ENCODE measurements at regions not wholly inside any gene's neighbourhood (a gene's known extent, or its start where the extent isn't known, plus 50 kb on each side); places are given as distances from the start of the nearest gene placed in this dataset.

DNA sequence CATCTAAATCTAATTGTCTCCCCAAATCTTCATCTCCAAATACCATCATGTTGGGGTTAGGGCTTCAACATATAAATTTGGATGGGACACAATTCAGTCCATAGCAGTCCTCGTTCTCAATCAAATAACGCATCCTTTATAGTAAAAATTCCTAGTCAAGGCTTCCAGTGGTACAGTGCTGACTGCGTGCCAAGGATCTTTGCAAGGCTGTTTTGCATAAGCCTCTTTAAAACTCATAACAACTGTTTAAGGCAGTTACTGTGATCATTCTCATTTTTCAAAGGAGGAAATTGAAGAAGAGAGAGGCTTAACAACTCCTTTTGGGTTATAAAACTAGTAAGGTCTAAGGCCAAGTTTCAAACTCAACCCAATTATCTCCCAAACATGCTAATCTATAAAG is 666.9 kb downstream of the NYAP2 start:
- H3K27me3 ChIP-seq: no peaks in the 10 kb centered on the region
- ATAC-seq: no peak
- no peak overlapping the region for H3K27ac ChIP-seq
- H3K9me3 ChIP-seq: no peaks in the 10 kb centered on the region
- TF ChIP-seq, protein P1, sequence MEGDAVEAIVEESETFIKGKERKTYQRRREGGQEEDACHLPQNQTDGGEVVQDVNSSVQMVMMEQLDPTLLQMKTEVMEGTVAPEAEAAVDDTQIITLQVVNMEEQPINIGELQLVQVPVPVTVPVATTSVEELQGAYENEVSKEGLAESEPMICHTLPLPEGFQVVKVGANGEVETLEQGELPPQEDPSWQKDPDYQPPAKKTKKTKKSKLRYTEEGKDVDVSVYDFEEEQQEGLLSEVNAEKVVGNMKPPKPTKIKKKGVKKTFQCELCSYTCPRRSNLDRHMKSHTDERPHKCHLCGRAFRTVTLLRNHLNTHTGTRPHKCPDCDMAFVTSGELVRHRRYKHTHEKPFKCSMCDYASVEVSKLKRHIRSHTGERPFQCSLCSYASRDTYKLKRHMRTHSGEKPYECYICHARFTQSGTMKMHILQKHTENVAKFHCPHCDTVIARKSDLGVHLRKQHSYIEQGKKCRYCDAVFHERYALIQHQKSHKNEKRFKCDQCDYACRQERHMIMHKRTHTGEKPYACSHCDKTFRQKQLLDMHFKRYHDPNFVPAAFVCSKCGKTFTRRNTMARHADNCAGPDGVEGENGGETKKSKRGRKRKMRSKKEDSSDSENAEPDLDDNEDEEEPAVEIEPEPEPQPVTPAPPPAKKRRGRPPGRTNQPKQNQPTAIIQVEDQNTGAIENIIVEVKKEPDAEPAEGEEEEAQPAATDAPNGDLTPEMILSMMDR (IDR thresholded peaks at IDR 0.05): no peak
- TF ChIP-seq POLR2A (IDR thresholded peaks at IDR 0.05): no peak
- no peaks in the 10 kb centered on the region for H3K36me3 ChIP-seq
- DNase-seq: no peak
- WGBS (ENCODE audit: insufficient coverage, low coverage, low lambda C conversion rate, missing lambda C conversion rate): 94% methylated on average over 3 of the region's 3 CpGs
- H3K4me3 ChIP-seq: no peak overlapping the region
- no peaks in the 10 kb centered on the region for H3K4me1 ChIP-seq
- intact Hi-C loops (cut with DNase I): no loop called here

DNA sequence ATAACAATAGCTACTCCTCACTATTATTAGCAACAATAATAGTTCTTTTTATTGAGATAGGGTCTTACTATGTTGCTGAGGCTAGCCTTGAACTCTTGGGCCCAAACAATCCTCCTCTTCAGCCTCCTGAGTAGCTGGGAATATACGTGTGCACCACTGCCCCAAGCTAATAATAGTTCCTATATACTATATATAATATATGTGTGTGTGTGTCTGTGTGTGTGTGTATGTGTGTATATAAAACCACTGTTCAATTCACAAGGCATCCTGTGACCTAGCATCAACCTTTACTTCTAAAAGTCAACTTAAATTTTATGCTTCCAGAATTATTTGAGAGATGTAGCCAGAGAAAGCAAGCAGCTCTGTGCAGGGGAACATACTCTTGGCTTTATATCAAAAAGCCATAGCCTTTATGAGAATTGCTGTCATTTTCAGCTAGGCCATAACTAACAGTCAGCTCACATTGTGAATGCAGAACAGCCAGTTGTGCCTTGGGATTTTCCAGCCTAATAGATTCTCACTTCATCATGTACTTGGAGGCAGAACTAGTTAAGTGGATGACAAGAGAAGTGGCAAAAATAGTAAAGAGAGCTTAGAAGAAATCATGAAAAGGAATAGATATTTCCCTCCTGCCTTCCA is 665.5 kb downstream of the NYAP2 start:
- Histone ChIP-seq H3K27me3 (no peaks in the 10 kb centered on the region), H3K4me3 (no peak overlapping the region), H3K4me1 (no peaks in the 10 kb centered on the region), H3K27ac (no peak overlapping the region), H3K36me3 (no peaks in the 10 kb centered on the region), H3K9me3 (no peaks in the 10 kb centered on the region)
- 73% methylated on average over 1 of the region's 1 CpG for WGBS (ENCODE audit: insufficient coverage, low coverage, low lambda C conversion rate, missing lambda C conversion rate)
- ATAC-seq: no peak
- intact Hi-C loops (cut with DNase I): no loop called here
- no peak for TF ChIP-seq POLR2A (IDR thresholded peaks at IDR 0.05)
- TF ChIP-seq, protein P1 (IDR thresholded peaks at IDR 0.05): no peak
- no peak for DNase-seq

DNA sequence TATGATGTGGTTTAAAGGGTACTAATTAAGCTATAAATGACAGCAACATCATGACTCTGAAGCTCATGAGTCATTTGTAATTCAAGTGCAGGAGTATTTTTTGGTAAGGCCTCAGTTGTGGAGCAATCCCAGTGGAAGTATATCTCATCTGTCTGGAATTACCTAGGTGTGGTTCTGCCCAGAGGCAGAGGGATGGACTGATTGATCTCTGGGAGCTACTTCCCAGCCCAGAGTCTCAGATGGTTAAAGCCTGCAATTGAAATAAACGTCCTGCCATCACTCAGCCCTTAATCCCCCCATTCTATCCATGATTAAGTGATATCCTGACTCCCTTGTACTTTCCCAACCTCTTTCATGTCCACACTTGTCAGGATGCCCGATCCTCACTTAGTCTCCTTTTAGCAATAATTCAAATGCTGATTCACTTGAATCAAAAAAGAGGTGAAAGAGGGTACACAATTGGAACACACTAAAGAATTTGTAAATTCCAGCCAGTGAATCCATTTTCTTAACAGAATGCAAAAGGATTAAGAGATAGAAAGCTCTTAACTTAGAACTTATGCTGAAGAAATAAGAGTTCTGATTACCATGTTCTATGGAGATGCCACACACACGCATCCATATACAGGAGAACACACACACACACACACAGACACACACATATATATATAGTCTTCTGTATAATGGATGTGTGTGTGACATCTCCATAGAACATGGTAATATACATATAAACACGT is 664.4 kb downstream of the NYAP2 start:
- no peak for ATAC-seq
- intact Hi-C loops (cut with DNase I): no loop called here
- no peaks in the 10 kb centered on the region for H3K9me3 ChIP-seq
- DNase-seq: no peak
- no peaks in the 10 kb centered on the region for H3K4me1 ChIP-seq
- no peaks in the 10 kb centered on the region for H3K27me3 ChIP-seq
- H3K4me3 ChIP-seq: no peak overlapping the region
- H3K27ac ChIP-seq: no peak overlapping the region
- H3K36me3 ChIP-seq: no peaks in the 10 kb centered on the region
- 70% methylated on average over 4 of the region's 4 CpGs for WGBS (ENCODE audit: insufficient coverage, low coverage, low lambda C conversion rate, missing lambda C conversion rate)
- TF ChIP-seq, protein P1 (IDR thresholded peaks at IDR 0.05): no peak
- no peak for TF ChIP-seq POLR2A (IDR thresholded peaks at IDR 0.05)

DNA sequence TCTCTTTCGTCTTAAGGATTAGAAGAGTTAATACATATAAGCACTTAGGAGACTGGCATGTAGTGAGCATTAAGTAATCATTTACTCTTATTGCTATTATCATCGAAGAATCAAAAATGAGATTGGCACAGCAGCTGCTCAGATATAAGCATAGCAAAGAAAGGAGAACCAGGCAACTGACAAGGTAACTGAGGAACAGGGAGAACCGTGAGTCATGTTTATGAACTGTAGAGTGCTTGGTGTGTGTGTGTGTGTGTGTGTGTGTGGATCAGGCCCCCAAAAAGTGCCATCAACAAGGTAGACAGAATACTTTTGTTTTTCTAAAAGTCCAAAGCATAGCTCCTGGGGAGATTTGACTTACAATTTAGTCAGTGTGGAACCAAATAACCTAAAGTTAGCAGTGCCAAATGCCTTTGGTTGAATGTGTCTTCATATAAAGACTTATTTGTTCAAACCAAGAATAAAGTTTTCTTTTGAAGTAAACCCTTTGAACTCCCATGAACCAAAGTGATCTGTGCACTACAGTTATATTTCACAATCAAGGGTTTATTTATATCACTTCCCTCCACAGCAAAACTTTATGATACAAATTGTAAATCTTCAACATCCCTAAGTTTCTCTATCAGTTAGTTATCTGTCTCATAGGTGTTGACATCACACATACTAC is 660.6 kb downstream of the NYAP2 start:
- TF ChIP-seq, protein P1 (IDR thresholded peaks at IDR 0.05): no peak
- TF ChIP-seq POLR2A (IDR thresholded peaks at IDR 0.05): no peak
- Histone ChIP-seq H3K4me1 (no peaks in the 10 kb centered on the region), H3K36me3 (no peaks in the 10 kb centered on the region), H3K27ac (no peak overlapping the region), H3K27me3 (no peaks in the 10 kb centered on the region), H3K9me3 (no peaks in the 10 kb centered on the region), H3K4me3 (no peak overlapping the region)
- WGBS (ENCODE audit: insufficient coverage, low coverage, low lambda C conversion rate, missing lambda C conversion rate): 50% methylated on average over 3 of the region's 3 CpGs
- ATAC-seq (peak in 1 of 4 donors; percentile 44), DNase-seq (no peak)
- intact Hi-C loops (cut with DNase I): no loop called here
